ENCODE measurements at regions not wholly inside any gene's neighbourhood (a gene's known extent, or its start where the extent isn't known, plus 50 kb on each side); places are given as distances from the start of the nearest gene placed in this dataset.
"Not testable (repeated sequence)": the region's sequence is repeated elsewhere in the genome, so short reads cannot be mapped to it uniquely, and the experiment has no call there.

DNA sequence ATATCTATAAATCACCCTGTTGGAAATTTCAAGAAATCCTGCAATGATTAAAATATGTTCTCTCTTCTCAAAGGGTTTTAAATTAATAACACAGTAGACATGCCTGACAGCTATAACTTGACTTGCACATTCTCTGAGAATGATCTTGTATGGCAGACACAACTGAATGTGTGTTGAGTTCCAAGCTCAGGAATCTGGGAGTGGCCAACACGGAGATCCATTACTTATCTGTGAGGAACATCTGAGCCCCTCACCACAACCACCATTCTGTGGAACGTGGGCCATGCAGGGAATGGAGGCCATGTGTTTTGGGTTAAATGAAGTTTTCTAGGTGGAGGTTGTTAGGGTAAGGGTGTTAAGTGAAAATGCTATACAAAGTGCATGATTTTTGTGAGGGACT, 105.3 kb upstream of the CHMP2B start:
- H3K36me3 ChIP-seq (ENCODE audit: control insufficient read depth in 2 of 2, extremely low read depth in 1 of 2, insufficient read depth in 1 of 2, low read length in 1 of 2) = no peaks in the 10 kb centered on the region
- H3K4me1 ChIP-seq (ENCODE audit: control insufficient read depth in 1 of 2, extremely low read depth in 1 of 2, insufficient read depth in 2 of 2, low read length in 2 of 2) = no peaks in the 10 kb centered on the region
- Mint-ChIP-seq H3K27ac (no peak overlapping the region), H3K36me3 (no peaks in the 10 kb centered on the region), H3K4me1 (no peaks in the 10 kb centered on the region), H3K9me3 (no peaks in the 10 kb centered on the region), H3K4me3 (no peak overlapping the region), H3K27me3 (no peaks in the 10 kb centered on the region)
- ATAC-seq (replicated peaks in 1 of 4) (no peak), DNase-seq (no peak)
- no peak overlapping the region for H3K4me3 ChIP-seq (ENCODE audit: control insufficient read depth in 1 of 2, extremely low read depth in 1 of 2, low read length in 1 of 2)
- POLR2A ChIA-PET = no interaction called here
- WGBS (ENCODE audit: insufficient coverage) = no CpG with 5 or more reads among the region's 2 CpGs
- no peaks in the 10 kb centered on the region for H3K9me3 ChIP-seq
- H3K27me3 ChIP-seq (replicated peaks in 1 of 2; ENCODE audit: control insufficient read depth in 2 of 2, extremely low read depth in 1 of 2, insufficient read depth in 2 of 2, low read length in 1 of 2) = no peaks in the 10 kb centered on the region
- CTCF ChIA-PET = no interaction called here
- no peak overlapping the region for H3K27ac ChIP-seq (ENCODE audit: low read length)

DNA sequence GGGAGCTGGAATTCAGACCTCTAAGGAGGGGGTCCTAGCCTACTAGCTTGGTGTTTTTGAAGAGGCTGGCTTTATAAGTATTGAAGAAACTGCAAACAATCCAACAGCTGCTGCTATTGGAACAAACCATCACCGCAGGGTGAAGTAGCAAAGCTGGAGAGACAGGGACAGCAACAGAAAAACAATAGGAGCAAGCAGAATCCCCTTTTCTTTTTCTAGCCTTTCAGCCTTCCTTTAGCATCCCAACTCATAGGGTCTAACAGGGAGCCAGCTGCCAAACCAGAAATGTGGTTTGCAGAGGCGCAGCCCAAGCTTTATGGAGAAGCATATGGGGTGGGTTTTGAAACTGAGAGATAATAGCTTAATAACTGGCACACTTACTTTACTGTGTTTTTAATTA, 106.2 kb upstream of the CHMP2B start:
- Mint-ChIP-seq H3K27ac (no peak overlapping the region), H3K9me3 (no peaks in the 10 kb centered on the region), H3K27me3 (no peaks in the 10 kb centered on the region), H3K36me3 (no peaks in the 10 kb centered on the region), H3K4me3 (no peak overlapping the region), H3K4me1 (no peaks in the 10 kb centered on the region)
- Histone ChIP-seq H3K4me3 (ENCODE audit: control insufficient read depth in 1 of 2, extremely low read depth in 1 of 2, low read length in 1 of 2) (no peak overlapping the region), H3K4me1 (ENCODE audit: control insufficient read depth in 1 of 2, extremely low read depth in 1 of 2, insufficient read depth in 2 of 2, low read length in 2 of 2) (no peaks in the 10 kb centered on the region), H3K27ac (ENCODE audit: low read length) (no peak overlapping the region), H3K36me3 (ENCODE audit: control insufficient read depth in 2 of 2, extremely low read depth in 1 of 2, insufficient read depth in 1 of 2, low read length in 1 of 2) (no peaks in the 10 kb centered on the region), H3K27me3 (replicated peaks in 1 of 2; ENCODE audit: control insufficient read depth in 2 of 2, extremely low read depth in 1 of 2, insufficient read depth in 2 of 2, low read length in 1 of 2) (no peaks in the 10 kb centered on the region), H3K9me3 (no peaks in the 10 kb centered on the region)
- POLR2A ChIA-PET = no interaction called here
- WGBS (ENCODE audit: insufficient coverage) = 100% methylated on average over 1 of the region's 2 CpGs
- no peak for DNase-seq
- CTCF ChIA-PET = interaction anchor here (0.7 to 0.8 kb wide), 2 partner anchors 47 to 783 kb away, joined by 3 read pairs; no protein-coding TSS in a partner anchor
- ATAC-seq (replicated peaks in 1 of 4) = no peak

DNA sequence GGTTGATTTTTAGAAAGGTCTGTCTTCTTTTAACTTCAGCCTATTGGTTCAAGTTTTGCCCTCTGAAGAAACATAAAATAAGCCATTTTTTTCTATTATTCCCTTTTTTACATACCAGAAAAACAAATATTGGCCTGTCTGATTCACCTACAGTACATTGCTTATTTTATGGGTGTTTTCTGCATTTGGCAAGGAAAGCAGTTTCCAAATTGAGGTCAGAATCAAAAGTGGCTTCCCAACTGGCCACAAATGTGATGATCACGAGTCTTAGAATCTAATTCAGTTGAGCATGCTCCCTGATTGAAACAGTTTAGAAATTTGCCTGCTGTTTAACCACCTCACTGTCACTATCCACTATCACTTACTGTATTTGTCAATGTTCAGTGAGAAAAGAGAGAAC, 106.9 kb upstream of the CHMP2B start:
- ChIA-PET POLR2A (no interaction called here), CTCF (no interaction called here)
- H3K27ac ChIP-seq (ENCODE audit: low read length) = no peak overlapping the region
- H3K27me3 ChIP-seq (replicated peaks in 1 of 2; ENCODE audit: control insufficient read depth in 2 of 2, extremely low read depth in 1 of 2, insufficient read depth in 2 of 2, low read length in 1 of 2) = no peaks in the 10 kb centered on the region
- Mint-ChIP-seq H3K36me3 (no peaks in the 10 kb centered on the region), H3K27me3 (no peaks in the 10 kb centered on the region), H3K27ac (no peak overlapping the region), H3K9me3 (no peaks in the 10 kb centered on the region), H3K4me3 (no peak overlapping the region), H3K4me1 (no peaks in the 10 kb centered on the region)
- no peaks in the 10 kb centered on the region for H3K36me3 ChIP-seq (ENCODE audit: control insufficient read depth in 2 of 2, extremely low read depth in 1 of 2, insufficient read depth in 1 of 2, low read length in 1 of 2)
- H3K4me1 ChIP-seq (ENCODE audit: control insufficient read depth in 1 of 2, extremely low read depth in 1 of 2, insufficient read depth in 2 of 2, low read length in 2 of 2) = no peaks in the 10 kb centered on the region
- H3K4me3 ChIP-seq (ENCODE audit: control insufficient read depth in 1 of 2, extremely low read depth in 1 of 2, low read length in 1 of 2) = no peak overlapping the region
- no peaks in the 10 kb centered on the region for H3K9me3 ChIP-seq
- ATAC-seq (replicated peaks in 1 of 4) (no peak), DNase-seq (no peak)
- no CpG with 5 or more reads among the region's 1 CpG for WGBS (ENCODE audit: insufficient coverage)

DNA sequence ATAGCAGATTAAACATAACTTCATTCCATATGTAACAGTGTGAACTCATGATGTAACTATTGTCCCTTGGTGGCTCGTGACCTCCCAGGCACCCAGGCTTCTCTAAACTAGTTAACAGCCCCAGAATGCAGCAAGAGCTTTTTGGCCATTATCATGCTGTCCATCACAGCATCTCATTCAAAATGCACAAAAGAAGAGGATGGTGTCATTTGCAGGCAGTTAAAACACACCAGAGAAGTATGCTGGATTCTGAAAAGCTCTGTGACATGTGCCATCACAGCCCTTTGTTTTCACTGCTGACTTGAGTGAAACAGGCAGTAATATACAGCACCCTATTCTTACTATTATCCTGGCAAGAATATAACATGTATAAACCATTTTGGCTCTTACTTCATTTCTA, 117.6 kb upstream of the CHMP2B start:
- no peaks in the 10 kb centered on the region for H3K4me1 Mint-ChIP-seq
- H3K27ac ChIP-seq (ENCODE audit: low read length) = no peak overlapping the region
- no peaks in the 10 kb centered on the region for H3K27me3 ChIP-seq (replicated peaks in 1 of 2; ENCODE audit: control insufficient read depth in 2 of 2, extremely low read depth in 1 of 2, insufficient read depth in 2 of 2, low read length in 1 of 2)
- ATAC-seq (replicated peaks in 1 of 4) (no peak), DNase-seq (no peak)
- H3K27me3 Mint-ChIP-seq = no peaks in the 10 kb centered on the region
- no peak overlapping the region for H3K27ac Mint-ChIP-seq
- ChIA-PET POLR2A (no interaction called here), CTCF (no interaction called here)
- 71% methylated on average over 1 of the region's 1 CpG for WGBS (ENCODE audit: insufficient coverage)
- H3K36me3 Mint-ChIP-seq = no peaks in the 10 kb centered on the region
- no peak overlapping the region for H3K4me3 ChIP-seq (ENCODE audit: control insufficient read depth in 1 of 2, extremely low read depth in 1 of 2, low read length in 1 of 2)
- no peaks in the 10 kb centered on the region for H3K9me3 ChIP-seq
- H3K9me3 Mint-ChIP-seq = peaks cover 0 to 13% (median 0%) of the 10 kb centered on the region in 3 donors
- H3K4me1 ChIP-seq (ENCODE audit: control insufficient read depth in 1 of 2, extremely low read depth in 1 of 2, insufficient read depth in 2 of 2, low read length in 2 of 2) = no peaks in the 10 kb centered on the region
- no peaks in the 10 kb centered on the region for H3K36me3 ChIP-seq (ENCODE audit: control insufficient read depth in 2 of 2, extremely low read depth in 1 of 2, insufficient read depth in 1 of 2, low read length in 1 of 2)
- no peak overlapping the region for H3K4me3 Mint-ChIP-seq

DNA sequence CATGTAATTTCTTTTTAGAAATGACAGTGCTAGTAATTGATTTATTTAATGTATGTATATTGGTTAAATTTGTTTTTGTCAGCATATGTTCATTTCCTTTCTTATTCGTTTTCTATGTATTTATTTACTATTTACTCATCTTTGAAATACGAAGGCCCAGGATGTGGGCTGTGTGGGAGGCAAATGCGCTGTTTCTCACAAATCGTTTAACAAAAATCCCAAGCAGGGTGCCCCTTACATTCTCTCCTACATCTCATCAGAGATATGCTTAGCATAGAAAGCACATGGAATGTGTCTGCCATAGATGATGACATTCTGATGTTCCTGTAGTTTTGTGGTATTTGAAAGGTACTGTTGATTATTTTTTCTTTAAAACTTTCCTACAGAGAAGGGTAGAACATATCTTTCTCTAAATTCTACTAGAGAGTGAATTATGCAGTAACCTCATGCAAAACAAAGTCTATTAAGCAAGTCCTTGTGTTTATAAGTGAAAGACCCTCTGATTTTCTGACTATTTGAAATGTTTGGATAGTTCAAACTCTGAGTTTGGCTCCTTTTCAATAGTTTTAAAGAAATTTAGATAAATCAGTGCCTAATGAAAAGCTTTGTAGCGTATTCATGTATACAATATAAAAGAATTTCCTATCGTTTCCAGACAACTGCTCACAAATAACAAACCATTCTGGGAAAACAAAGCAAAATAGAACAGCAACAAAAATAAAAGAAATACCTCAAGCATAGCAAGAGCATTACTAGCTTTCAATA, 111.1 kb upstream of the VGLL3 start:
- no peak overlapping the region for H3K27ac ChIP-seq (ENCODE audit: low read length)
- no peak overlapping the region for H3K4me3 ChIP-seq (ENCODE audit: control insufficient read depth in 1 of 2, extremely low read depth in 1 of 2, low read length in 1 of 2)
- no peaks in the 10 kb centered on the region for H3K4me1 Mint-ChIP-seq
- ATAC-seq (replicated peaks in 1 of 4) (no peak), DNase-seq (no peak)
- H3K4me1 ChIP-seq (ENCODE audit: control insufficient read depth in 1 of 2, extremely low read depth in 1 of 2, insufficient read depth in 2 of 2, low read length in 2 of 2) = no peaks in the 10 kb centered on the region
- ChIA-PET POLR2A (no interaction called here), CTCF (no interaction called here)
- no peak overlapping the region for H3K4me3 Mint-ChIP-seq
- peaks cover 0 to 3% of the 10 kb centered on the region in 2 donors for H3K27me3 Mint-ChIP-seq
- no peaks in the 10 kb centered on the region for H3K9me3 Mint-ChIP-seq
- H3K36me3 ChIP-seq (ENCODE audit: control insufficient read depth in 2 of 2, extremely low read depth in 1 of 2, insufficient read depth in 1 of 2, low read length in 1 of 2) = no peaks in the 10 kb centered on the region
- WGBS (ENCODE audit: insufficient coverage) = no CpG with 5 or more reads among the region's 6 CpGs
- H3K36me3 Mint-ChIP-seq = no peaks in the 10 kb centered on the region
- H3K27ac Mint-ChIP-seq = no peak overlapping the region
- no peaks in the 10 kb centered on the region for H3K27me3 ChIP-seq (replicated peaks in 1 of 2; ENCODE audit: control insufficient read depth in 2 of 2, extremely low read depth in 1 of 2, insufficient read depth in 2 of 2, low read length in 1 of 2)
- no peaks in the 10 kb centered on the region for H3K9me3 ChIP-seq

DNA sequence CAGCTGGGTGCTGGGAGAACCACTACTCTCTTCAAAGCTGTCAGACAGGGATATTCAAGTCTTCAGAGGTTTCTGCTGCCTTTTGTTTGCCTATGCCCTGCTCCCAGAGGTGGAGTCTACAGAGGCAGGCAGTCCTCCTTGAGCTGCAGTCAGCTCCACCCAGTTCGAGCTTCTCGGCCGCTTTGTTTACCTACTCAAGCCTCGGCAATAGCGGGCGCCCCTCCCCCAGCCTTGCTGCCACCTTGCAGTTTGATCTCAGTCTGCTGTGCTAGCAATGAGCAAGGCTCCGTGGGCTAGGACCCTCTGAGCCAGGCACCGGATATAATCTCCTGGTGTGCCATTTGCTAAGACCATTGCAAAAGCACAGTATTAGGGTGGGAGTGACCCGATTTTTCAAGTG, 106.8 kb upstream of the VGLL3 start:
- H3K36me3 Mint-ChIP-seq; H3K4me1 Mint-ChIP-seq; H3K27ac ChIP-seq (ENCODE audit: low read length); H3K4me1 ChIP-seq (ENCODE audit: control insufficient read depth in 1 of 2, extremely low read depth in 1 of 2, insufficient read depth in 2 of 2, low read length in 2 of 2); H3K27me3 Mint-ChIP-seq; DNase-seq; H3K9me3 ChIP-seq; H3K36me3 ChIP-seq (ENCODE audit: control insufficient read depth in 2 of 2, extremely low read depth in 1 of 2, insufficient read depth in 1 of 2, low read length in 1 of 2); POLR2A ChIA-PET; H3K9me3 Mint-ChIP-seq; H3K4me3 ChIP-seq (ENCODE audit: control insufficient read depth in 1 of 2, extremely low read depth in 1 of 2, low read length in 1 of 2); H3K4me3 Mint-ChIP-seq; CTCF ChIA-PET; H3K27me3 ChIP-seq (replicated peaks in 1 of 2; ENCODE audit: control insufficient read depth in 2 of 2, extremely low read depth in 1 of 2, insufficient read depth in 2 of 2, low read length in 1 of 2); H3K27ac Mint-ChIP-seq; ATAC-seq (replicated peaks in 1 of 4): not testable (repeated sequence)
- 95% methylated on average over 8 of the region's 9 CpGs for WGBS (ENCODE audit: insufficient coverage)

GRCh38 chr3:87090631-87091030, 99.7 kb upstream of the VGLL3 start:
- H3K27me3 Mint-ChIP-seq = peaks cover 8 to 16% of the 10 kb centered on the region in 2 donors
- peaks cover 0 to 6% (median 0%) of the 10 kb centered on the region in 3 donors for H3K9me3 Mint-ChIP-seq
- peaks cover 11 to 16% (median 14%) of the 10 kb centered on the region in 3 donors for H3K4me1 Mint-ChIP-seq
- CTCF ChIA-PET = interaction anchor here in 1 of 2 donors (0.9 kb wide), 1 partner anchor 17 kb away, joined by 3 read pairs; no protein-coding TSS in a partner anchor
- POLR2A ChIA-PET = no interaction called here
- no peaks in the 10 kb centered on the region for H3K36me3 Mint-ChIP-seq
- peaks cover 0 to 11% of the 10 kb centered on the region in 2 experiments for H3K27me3 ChIP-seq (replicated peaks in 1 of 2; ENCODE audit: control insufficient read depth in 2 of 2, extremely low read depth in 1 of 2, insufficient read depth in 2 of 2, low read length in 1 of 2)
- H3K27ac Mint-ChIP-seq = no peak overlapping the region
- DNase-seq (no peak), ATAC-seq (replicated peaks in 1 of 4) (no peak)
- no peaks in the 10 kb centered on the region for H3K9me3 ChIP-seq
- no peak overlapping the region for H3K4me3 Mint-ChIP-seq
- H3K36me3 ChIP-seq (ENCODE audit: control insufficient read depth in 2 of 2, extremely low read depth in 1 of 2, insufficient read depth in 1 of 2, low read length in 1 of 2) = no peaks in the 10 kb centered on the region
- H3K4me1 ChIP-seq (ENCODE audit: control insufficient read depth in 1 of 2, extremely low read depth in 1 of 2, insufficient read depth in 2 of 2, low read length in 2 of 2) = peaks cover 0 to 12% of the 10 kb centered on the region in 2 experiments
- H3K4me3 ChIP-seq (ENCODE audit: control insufficient read depth in 1 of 2, extremely low read depth in 1 of 2, low read length in 1 of 2) = no peak overlapping the region
- no peak overlapping the region for H3K27ac ChIP-seq (ENCODE audit: low read length)

Measured in T-cell (primary cell).